ENCODE measurements at regions not wholly inside any gene's neighbourhood (a gene's known extent, or its start where the extent isn't known, plus 50 kb on each side); places are given as distances from the start of the nearest gene placed in this dataset.
"Not testable (repeated sequence)": the region's sequence is repeated elsewhere in the genome, so short reads cannot be mapped to it uniquely, and the experiment has no call there.

GRCh38 chr7:119643558-119643957, 629.4 kb upstream of the KCND2 start:
- FAIRE-seq: no peak

GRCh38 chr7:119647286-119647685, 625.7 kb upstream of the KCND2 start:
- no peak for FAIRE-seq

GRCh38 chr7:119648752-119649151, 624.2 kb upstream of the KCND2 start:
- FAIRE-seq: not testable (repeated sequence)

GRCh38 chr7:119660080-119660479, 612.9 kb upstream of the KCND2 start:
- FAIRE-seq: no peak

- no peak for FAIRE-seq
These were observed 608.4 kb upstream of the KCND2 start for GRCh38 chr7:119664601-119665000.

GRCh38 chr7:119665796-119666195, 607.2 kb upstream of the KCND2 start:
- FAIRE-seq: no peak

- FAIRE-seq: no peak
These were observed 591.6 kb upstream of the KCND2 start for GRCh38 chr7:119681336-119681735.

GRCh38 chr7:119684763-119685162, 588.2 kb upstream of the KCND2 start:
- no peak for FAIRE-seq

- FAIRE-seq: no peak
These were observed 587.1 kb upstream of the KCND2 start for GRCh38 chr7:119685906-119686305.

- no peak for FAIRE-seq
These were observed 584.1 kb upstream of the KCND2 start for GRCh38 chr7:119688831-119689230.

- no peak for FAIRE-seq
These were observed 580.4 kb upstream of the KCND2 start for GRCh38 chr7:119692541-119692940.

GRCh38 chr7:119694506-119694905, 578.5 kb upstream of the KCND2 start:
- FAIRE-seq: no peak

- no peak for FAIRE-seq
These were observed 576.6 kb upstream of the KCND2 start for GRCh38 chr7:119696336-119696735.

- FAIRE-seq: no peak
These were observed 569.1 kb upstream of the KCND2 start for GRCh38 chr7:119703895-119704294.

- no peak for FAIRE-seq
These were observed 566.4 kb upstream of the KCND2 start for GRCh38 chr7:119706608-119707007.

- no peak for FAIRE-seq
These were observed 564.1 kb upstream of the KCND2 start for GRCh38 chr7:119708891-119709290.

GRCh38 chr7:119711104-119711503, 561.9 kb upstream of the KCND2 start:
- no peak for FAIRE-seq

- FAIRE-seq: no peak
These were observed 560.0 kb upstream of the KCND2 start for GRCh38 chr7:119712886-119713462.

- no peak for FAIRE-seq
These were observed 559.4 kb upstream of the KCND2 start for GRCh38 chr7:119713606-119714005.

- FAIRE-seq: no peak
These were observed 552.4 kb upstream of the KCND2 start for GRCh38 chr7:119720541-119720940.

- FAIRE-seq: no peak
These were observed 548.8 kb upstream of the KCND2 start for GRCh38 chr7:119724041-119724792.

- FAIRE-seq: no peak
These were observed 539.7 kb upstream of the KCND2 start for GRCh38 chr7:119733127-119733879.

- FAIRE-seq: no peak
These were observed 535.6 kb upstream of the KCND2 start for GRCh38 chr7:119737390-119737789.

GRCh38 chr7:119745280-119745679, 527.7 kb upstream of the KCND2 start:
- FAIRE-seq: not testable (repeated sequence)
